ENCODE measurements at regions not wholly inside any gene's neighbourhood (a gene's known extent, or its start where the extent isn't known, plus 50 kb on each side); places are given as distances from the start of the nearest gene placed in this dataset.

DNA sequence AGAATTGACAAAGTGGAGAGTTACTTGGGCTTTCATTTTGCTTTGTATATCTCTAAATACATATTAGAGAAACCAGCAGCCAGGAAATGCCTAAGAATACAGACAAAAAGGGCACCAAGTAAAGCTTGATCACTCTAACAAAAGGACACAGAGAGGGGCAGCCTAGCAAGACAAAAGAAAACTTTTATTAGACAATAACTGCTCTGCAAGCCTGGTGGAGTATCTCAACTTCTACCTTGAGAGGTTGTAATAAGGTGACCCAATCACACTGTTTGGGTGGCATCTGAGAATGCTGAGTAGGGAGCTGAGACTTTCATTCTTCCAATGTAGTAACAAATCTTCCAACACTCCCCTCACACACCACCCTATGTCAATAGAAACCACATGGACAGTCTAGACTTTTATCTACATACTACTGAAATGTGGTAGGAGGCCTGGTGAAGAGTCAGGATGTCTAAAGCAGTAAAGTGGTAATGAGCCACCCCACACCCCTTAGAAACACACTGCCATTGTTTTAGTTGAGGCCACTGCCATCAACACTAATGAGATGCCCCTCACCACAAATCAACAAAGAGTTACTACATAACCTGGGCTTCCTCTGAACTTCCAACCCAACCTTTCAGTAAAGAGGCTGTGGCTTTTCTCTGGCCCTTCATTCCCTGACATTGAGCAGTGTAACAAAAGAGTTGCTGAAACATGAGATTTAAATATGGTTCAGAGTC, 726.7 kb upstream of the POU3F3 start:
- no peak for DNase-seq (ENCODE audit: low read depth)

DNA sequence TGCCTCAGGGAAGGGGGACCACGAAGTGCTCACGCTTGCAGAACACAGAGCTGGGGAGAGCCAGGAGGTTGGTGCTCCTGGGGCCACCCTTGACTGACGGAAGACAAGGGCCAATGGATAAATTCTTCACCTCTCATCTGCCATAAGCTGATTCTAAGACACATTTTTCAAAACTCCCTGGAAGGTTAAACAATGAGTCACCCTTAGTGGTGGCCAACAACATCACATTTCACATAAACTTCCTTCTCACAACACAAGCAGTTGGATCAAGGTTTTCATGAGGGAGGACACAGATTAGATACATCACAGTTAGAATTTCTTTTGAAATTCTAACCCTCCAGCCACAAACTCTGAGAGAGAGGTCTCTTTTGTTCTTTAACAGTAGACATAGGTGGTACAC, 713.6 kb upstream of the POU3F3 start:
- peak; percentile 57 for DNase-seq (ENCODE audit: low read depth)

DNA sequence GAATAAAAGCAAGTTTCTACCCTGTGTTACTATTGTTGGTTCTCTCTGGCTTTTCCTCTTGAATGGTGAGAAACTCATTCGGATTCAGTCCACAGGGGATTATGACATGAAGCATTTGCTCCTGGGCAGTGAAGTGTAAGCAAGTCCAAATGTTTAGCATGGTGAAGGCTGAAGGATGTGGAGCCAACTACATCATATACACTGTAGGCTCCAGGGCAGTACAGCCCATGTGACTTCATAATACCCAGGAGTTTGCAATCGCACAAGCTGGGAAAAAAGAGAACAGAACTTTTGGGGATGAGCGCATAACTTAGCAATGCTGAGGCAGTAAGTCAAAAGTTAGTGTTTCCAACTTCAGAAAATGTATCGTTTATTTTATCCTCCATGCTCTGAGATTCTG, 695.7 kb upstream of the POU3F3 start:
- DNase-seq (ENCODE audit: low read depth), result no peak

DNA sequence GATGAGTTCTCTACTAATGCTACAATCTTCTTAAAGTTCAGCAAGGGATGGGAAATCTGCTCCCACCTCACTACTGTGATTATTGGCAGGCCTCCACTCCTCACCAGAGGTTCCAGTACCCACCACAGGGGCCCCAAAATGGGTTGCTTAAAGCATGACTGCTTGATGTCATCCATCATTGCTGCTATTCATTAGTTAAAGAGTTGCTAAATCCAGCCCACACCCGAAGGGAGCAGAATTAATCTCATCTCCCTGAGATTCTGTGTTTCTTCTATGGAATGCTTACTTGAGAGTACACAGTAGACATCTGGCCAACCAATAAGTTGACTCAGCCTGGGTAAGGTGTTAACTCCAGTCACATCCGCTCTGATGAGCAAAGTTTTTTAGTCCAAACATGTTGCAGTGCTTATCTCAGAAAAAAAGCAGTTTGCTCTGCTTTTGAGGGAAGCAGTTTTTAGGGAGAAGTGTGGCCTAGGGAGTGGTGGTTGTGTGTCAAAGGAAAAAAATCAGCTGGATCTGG, 690.2 kb upstream of the POU3F3 start:
- DNase-seq (ENCODE audit: low read depth), result peak; percentile 22

DNA sequence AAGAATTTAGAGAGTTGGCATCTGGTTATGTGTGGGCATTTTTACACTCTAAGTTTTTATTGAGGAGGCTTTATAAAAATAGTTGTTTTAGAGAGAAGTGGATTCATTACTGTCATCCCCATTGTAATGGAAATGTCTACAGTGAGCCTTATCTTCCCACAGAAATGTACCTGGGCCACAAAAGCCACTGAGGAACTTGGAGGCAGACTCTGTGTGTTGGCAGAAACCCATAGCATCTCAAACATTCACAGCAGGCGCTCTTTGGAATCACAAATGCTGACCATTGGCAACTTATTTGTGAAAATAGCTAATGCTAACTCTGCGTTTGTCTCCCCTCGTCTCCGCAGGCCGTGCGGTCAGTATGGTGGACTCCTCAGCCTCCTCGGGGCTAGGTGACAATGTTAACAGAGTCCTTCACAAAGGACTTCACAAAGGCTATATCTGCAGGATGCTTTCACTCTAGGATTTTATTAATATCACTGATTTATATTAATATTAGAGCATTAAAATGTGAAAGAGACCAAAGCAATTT, 689.1 kb upstream of the POU3F3 start:
- DNase-seq (ENCODE audit: low read depth), result no peak

DNA sequence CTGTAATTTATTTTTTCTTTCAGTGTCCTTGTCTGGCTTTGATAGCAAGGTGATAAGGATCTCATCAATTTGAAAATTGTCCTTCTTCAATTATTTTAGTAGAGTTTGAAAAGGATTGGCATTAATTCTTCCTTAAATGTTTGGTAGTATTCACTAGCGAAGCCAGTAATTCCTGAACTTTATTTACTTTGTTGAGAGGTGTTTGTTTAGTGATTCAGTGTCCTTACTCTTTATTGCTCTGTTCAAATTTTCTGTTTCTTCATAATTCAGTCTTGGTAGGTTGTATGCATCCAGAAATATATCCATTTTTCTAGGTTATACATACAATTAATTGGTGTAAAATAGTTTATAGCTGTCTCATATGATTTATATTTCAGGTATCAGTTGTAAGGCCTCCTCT, 676.7 kb upstream of the POU3F3 start:
- DNase-seq (ENCODE audit: low read depth), result no peak

DNA sequence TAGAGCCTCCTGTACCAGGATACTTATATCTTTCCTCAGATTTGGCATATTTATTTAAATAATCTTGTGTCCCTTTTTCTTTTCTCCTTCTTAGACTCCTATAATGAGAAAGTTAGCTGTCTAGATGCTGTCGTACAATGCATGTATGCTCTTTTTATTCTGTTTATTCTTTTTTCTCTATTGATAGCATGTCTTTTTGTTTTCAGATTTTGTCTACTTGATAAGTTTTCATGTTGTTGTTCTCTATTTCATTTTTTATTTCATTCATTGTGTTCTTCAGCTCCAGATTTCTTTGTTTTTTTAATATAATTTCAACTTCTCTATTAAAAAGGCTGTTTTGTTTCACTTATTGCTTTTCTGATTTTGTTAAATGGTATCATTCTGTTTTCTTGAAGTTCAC, 674.3 kb upstream of the POU3F3 start:
- no peak for DNase-seq (ENCODE audit: low read depth)

DNA sequence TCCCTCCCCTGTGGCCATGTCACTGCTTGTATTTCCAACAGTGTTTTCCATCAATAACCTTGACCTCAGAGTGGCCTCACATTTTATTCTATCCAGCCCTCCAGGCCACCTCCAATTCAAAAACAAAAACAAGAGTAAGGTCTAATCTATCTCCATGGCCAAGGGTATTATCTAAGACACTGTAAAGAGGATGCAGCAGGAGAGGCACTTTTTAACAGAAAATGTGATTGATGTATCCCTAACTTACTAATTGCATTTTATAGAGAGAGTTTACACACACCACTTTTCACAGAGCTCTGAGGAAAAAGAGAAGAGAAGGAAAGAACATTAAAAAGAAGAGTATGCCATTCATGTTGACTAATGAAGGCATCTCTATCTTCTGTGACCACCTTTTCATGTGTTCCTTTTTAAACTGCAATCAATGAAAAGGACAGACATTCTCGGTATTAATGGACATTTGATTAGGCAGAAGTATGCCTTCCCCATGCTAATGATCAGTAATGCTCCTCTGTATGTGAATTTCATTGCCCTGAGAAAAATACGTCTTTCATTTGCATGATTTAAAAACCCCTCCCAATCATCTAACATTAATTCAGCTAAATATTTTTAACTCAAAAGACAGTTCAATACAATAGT, 653.3 kb upstream of the POU3F3 start:
- no peak for DNase-seq (ENCODE audit: low read depth)

DNA sequence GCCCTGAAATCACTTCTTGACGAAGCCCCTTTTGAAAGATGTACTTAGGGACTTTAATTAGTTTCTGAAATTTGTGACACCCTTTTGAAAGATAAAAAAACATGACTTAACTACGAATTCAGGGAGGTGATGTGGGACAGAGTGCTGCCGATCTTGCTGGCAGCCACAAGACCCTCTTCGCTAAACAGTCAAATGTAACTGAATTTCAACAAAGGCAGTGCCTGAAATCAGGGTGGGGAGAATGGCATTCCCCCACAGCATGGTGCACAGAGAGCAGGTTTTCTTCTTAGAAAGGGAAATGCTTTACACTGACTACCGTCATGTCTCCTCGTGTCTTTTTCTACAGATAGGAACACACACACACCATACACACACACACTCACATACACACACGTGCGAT, 640.2 kb upstream of the POU3F3 start:
- DNase-seq (ENCODE audit: low read depth), result no peak

DNA sequence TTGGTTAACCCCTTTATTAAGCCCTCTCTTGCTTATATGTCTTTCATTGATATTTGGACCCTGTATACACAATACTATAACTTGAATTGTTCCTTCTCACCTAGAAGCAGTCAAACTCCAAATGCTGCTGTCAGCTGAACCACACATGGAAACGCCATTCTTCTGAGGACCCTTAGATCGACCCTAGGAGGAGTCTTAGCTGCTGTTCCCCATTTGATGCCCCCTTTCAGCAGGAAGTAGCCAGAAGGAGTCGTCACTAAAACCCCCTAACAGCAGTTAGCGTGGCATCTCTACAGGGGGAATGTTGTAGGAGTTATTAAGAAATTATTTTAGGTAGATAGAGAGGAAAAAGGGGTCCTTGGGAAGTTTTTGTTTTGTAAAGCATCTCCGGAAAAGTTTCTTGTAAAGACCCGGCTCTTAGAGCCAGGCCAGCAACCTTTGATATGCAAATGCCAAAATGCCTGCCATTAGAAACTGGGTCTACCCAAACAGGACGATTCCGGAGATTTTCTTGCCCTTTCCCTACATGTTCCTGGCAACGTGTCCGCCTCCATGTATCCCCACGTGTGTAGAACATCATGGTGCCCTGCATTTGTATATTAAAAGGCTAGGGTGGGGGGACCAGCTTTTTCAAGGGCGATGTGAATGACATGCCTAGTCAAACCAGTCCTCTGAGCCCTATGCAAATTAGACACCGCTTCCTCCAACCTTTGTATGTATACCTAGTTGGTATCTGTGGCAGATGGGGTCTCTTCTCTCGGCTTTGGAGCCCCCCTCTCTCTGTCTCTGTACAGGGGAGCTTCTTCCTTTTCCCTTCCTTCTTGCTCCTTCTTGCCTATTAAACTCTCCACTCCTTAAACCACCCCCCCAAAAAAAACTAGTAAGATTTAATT, 638.4 kb upstream of the POU3F3 start:
- DNase-seq (ENCODE audit: low read depth), result no peak

DNA sequence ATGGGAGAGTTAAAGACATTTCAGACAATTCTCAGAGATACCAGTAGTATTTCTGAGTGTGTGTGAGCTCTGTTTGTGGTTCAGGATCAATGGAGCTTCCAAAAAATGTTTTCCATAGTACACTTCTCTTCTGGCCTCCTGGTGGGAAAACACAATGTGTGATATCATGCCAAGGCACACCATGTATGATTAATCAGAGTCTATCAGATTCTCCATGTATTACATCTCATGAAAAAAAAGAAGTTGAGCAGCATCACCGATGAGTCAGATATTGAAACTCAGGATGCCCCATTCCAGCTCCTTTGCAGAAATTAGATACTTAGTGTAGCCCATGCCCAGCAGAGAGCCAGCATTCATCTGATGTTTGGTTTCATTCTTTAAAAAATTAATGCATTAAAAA, 620.3 kb upstream of the POU3F3 start:
- peak; percentile 1 for DNase-seq (ENCODE audit: low read depth)

DNA sequence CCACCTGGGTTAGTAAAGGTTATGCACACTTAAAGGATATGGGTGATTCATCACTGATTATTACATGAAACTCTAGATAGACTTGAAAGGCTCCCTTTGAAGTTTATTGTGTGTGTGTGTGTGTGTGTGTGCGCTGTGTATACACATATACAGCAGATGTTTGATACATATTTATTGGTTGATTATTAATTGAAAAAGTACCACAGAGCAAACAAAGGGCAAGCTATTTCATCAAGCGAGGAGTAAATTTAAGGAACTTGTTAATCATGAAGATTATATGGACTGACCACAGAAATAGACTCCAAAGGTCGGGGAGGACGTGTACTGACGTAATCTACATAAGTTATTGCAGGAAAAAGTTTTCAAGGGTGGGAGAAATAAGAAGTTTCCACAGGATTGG, 617.4 kb upstream of the POU3F3 start:
- DNase-seq (ENCODE audit: low read depth), result no peak

DNA sequence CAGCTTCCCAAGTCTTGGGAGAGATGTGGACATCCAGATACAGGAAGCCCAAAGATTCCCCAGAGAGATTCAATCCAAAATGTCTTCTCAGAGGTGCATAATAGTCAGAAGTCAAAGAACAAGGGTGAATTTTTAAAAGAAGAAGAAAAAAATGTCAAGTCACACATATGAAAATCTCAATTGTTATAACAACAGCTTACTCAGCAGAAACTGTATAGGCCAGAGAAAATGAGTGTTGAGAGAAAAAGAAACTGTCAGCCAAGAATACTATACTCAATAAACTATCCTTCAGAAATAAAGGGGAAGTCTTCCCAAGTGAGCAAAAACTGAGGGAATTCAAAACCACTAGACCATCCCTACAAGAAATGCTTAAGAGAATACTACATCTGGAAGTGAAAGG, 612.9 kb upstream of the POU3F3 start:
- no peak for DNase-seq (ENCODE audit: low read depth)

DNA sequence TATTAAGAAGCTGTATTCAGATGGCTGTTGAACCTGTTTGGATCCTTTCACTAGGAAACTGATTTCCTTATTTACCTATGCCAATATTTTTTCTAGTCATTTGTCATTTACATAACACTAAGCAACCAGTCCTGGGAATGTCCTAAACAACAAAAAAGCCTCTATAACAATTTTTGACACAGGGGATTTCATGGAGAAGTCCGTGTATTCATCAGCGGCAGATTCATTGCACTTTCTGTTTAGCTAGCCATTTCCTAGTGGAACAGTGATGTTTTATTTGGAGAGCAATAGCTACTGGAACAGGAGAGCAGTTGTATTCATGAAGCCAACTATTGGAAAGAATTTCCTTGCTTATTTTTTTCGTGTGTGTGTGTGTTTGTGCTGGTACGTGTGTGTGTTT, 604.3 kb upstream of the POU3F3 start:
- no peak for DNase-seq (ENCODE audit: low read depth)

DNA sequence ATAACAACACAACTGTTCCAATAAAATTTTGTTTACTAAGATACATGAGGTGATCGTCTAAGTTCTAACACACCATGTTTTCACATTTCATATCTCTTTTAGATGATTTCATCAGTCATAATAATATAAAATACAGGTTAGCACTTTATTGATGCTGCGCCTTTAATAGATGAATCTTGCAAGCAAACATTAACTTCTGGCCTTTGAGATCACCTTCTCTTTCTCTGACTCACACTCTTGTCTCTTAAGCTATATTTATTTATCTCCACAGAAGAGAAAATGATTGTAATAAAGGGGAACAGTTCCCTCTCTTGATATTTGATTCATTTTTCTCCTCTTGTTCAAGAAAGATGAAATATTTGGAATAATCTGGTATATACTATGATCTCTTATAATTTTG, 603.3 kb upstream of the POU3F3 start:
- peak; percentile 23 for DNase-seq (ENCODE audit: low read depth)

DNA sequence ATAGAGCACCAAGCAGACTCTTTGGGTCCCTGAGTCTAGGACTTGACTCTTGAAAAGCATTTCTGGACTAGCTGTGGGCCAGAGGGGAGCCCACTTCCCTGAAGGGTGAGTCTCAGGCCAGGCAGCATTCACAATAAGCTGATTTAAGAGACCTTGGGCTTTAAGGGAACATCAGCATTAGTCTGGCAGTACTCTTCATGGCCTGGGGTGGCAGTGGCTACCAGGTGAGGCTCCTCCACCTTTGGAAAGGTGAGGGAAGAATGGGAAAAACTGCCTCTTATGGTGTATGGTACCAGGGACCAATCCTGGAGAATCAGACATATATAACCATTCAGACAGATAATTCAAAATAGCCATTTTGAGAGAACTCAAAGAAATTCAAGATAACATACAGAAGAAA, 599.9 kb upstream of the POU3F3 start:
- DNase-seq (ENCODE audit: low read depth), result no peak

DNA sequence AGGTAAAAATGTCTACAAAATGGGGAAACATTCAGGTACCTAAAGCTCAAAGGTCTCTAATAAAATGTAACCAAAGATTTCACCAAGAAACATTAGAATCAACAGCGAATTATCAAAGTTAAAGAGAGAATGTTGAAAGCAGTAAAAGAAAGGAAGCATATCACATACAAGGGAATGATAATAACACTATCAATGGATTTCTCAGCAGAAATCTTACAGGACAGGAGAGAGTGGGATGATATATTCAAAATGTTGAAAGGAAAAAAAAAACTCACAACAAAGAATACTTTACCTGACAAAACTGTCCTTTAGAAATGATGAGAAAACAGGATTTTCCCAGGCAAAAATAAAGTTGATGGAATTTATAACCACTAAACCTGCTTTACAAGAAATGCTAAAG, 591.2 kb upstream of the POU3F3 start:
- no peak for DNase-seq (ENCODE audit: low read depth)

DNA sequence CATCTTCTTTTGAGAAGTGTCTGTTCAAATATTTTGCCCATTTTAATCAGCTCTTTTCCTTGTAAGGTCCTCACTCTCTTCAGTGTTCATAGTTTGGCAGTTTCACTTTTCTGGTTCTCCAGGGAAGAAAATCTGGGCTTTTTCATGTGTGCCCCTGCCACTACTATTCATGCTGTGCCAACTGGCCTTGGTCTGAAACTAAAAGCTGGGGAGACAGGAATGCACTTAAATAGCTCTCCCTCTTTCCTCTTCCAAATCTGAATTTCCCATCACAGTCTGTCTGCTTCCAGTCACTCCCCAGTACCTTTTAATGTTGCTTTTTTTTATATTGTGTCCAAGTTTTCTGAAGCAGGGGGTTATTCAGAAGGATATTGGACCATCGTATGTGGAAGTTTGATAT, 574.3 kb upstream of the POU3F3 start:
- DNase-seq (ENCODE audit: low read depth), result no peak

DNA sequence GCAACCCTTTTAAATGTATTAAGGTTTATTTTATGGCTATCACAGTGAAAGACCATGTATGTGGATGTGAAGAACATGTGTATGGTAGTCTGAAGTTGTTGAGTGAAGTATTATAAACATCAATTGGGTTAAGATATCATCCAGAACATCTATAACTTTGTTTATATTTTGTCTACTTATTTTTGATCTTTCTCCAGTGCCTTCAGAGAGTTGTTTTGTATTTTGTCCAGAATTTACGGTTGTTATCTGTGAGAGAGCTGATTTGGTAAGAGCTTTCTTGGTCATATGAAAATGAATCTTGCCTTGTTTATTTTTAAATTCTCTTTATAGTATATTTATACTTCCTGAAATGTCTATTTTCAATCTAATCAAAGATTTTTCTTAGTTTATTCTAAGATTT, 573.7 kb upstream of the POU3F3 start:
- DNase-seq (ENCODE audit: low read depth), result no peak

DNA sequence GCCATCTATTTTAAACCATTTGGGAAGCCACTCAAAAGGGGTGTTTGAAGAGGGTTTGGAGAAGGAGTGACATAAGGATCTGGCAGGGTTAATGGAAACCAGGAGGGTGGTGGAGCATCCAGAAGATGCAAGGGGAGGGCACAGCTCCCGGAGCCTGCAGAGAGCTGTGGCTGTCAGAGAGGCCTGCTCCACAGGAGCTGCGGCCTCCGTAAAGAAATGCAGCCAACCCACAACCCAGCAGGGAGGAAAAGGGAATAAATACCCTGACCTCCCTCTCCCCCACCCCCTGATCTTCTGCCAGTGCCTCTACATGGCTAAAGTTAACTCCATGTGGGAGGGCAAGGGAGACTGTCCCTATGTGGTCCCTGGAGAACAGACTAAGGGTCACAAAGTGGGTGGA, 567.1 kb upstream of the POU3F3 start:
- DNase-seq (ENCODE audit: low read depth), result no peak

DNA sequence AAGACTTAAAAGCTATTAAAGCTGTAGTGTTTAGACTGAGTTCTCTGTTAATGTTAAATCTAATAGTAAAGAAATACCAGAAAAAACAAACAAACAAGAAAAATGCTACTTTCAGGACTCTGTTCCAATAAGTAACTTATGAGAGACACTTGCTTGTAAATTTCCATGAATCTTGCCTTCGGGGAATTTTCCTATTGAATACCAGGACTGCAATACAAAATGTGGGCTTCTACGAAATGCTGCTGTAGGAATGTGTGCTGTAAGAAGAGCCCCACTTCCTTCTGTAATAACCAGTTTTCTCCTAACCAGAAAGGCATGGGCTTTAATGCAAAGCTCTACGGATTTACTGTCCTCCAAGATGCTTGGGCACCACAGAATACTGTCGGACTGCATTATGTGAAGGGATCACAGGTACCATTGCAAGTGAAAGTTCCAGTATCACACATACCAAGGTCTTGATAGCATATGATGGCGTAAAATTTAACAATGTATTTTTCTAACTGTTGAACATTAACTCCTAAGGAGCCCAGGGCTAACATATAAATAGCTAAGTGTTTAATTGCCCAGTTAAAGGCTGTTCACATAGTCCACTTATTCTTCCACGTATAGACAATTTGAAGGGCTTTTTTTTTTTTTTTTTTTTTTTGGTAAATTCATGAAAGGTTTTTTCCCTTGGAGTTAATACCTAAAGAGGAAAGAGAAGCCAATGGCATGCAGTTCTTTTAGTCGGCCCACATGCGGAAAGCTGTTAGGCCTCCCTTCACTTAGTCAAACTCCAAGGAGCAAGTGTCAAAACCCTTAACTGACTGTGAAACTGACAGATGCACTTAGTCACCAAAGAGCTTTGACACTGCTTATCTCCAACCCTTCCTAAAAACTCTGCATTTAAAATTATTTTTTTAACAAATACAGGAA, 564.0 kb upstream of the POU3F3 start:
- peak; percentile 91 for DNase-seq (ENCODE audit: low read depth)

DNA sequence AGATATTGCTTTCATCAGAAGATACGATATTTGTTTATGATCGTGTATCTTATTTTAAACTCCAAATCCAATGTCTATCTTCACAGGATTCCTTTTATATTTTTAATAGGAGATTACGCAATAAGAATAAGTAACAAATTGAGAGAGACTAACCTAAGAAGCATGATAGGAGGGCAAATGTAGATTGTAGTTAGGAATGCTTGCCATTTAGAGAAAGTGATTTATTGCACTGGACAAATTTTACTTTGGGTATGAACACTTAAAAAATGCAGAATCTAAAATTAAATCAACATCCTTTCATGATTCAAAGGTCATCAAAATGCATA, 563.4 kb upstream of the POU3F3 start:
- DNase-seq (ENCODE audit: low read depth), result peak; percentile 69
